Limb (tissue), 2 donors: ENCODE measurements at regions not wholly inside any gene's neighbourhood (a gene's known extent, or its start where the extent isn't known, plus 50 kb on each side); places are given as distances from the start of the nearest gene placed in this dataset.

ENCODE experiments used
- DNase-seq, 2 donors: peaks; one replicate each; pipeline ENCODE4 v3.0.0-alpha.2; 2016; ENCODE audit errors: extremely low spot score in 2 of 2

DNA sequence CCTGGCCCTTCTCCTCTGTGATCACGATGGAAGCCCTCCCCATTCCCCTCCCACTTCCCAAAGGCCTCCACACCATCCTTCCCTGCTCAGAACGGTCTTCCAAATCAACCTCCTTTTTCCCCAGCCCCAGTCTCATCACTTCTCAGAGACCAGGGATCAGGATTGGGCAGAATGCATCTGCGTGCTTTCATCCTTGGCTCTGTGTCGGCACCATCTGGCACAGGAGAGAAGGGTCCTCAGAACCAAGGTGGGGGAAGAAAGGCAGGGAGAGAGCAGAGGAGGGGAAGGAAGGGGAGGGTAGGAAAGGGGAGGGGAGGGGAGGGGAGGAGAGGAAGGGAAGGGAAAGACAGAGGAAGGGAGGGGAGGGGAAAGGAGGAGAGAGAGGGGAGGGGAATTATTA lies 52.4 kb upstream of the FICD start:
- no peak for DNase-seq

DNA sequence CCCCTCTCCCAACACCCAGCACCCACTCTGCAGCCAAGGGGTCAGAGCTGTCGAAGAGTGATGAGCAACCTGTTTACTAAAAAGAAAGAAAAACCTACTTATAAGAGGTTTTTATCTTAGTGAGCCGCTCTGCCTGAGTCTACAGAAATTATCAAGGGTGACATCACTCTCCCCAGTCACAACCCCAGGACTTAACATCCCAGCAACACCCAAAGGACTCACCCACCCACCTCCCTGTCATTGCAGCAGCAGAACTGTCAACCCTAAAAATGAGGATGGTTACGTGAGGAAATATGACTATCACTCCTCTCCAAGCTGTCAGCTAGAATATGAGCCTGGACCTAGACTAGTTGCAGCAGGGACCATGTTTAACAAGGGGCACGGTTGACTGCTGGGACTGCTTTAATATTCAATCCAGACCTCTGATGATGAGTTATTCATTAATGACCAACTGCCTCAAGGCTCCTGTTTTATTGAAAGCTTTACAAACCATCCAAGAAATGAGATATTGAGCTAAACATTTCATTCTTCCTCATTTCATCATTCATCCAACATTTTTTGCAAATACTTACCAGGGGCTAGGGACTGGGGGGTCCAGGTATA lies 53.9 kb upstream of the FICD start:
- no peak for DNase-seq

DNA sequence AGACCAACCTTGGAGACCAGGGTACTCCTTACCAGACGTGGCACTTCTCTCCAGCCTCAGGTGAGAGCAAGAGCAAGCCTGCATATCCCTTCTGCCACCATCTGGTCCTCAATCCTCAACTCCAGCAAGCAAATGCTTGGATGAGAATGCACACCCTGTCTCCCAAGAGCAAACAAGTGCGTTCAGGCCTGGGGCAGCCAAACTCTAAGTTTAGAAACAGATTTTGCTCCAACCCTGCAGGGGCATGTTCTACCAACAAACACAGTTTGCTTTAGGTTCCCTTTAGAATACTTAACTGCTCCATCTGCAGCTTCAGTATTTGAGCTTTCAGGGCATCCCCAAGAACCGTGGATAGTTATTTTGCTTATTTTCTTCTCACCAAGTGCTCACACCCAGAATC lies 55.9 kb upstream of the FICD start:
- DNase-seq, result no peak

DNA sequence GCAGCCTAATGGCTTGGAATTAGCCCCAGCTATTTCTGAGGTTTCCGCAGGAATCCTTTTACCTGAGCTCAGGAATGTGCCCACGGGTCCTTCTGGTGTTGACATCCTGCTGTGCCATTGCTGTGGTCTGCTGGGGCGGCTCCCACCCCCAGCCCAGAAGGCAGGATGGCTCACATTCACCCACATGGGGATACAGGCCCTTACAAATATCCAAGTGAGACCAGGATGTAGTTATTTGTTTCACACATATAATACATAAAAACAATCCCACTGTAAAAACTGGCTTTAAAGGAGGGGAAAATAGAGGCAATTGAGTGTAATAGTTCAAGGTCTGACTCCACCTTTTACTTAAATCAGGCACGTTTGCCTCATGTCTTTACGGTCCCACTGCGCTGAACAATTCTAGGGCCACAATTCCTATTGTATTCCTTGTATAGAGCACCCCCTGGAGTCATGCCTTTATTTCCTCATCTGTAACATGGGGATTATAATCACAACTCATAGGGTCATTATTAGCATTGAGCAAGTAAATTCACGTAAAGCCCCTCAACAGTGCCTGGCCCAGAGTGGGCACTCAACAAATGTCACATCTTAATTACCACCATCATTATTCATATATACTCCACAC lies 57.2 kb upstream of the FICD start:
- DNase-seq, result no peak

DNA sequence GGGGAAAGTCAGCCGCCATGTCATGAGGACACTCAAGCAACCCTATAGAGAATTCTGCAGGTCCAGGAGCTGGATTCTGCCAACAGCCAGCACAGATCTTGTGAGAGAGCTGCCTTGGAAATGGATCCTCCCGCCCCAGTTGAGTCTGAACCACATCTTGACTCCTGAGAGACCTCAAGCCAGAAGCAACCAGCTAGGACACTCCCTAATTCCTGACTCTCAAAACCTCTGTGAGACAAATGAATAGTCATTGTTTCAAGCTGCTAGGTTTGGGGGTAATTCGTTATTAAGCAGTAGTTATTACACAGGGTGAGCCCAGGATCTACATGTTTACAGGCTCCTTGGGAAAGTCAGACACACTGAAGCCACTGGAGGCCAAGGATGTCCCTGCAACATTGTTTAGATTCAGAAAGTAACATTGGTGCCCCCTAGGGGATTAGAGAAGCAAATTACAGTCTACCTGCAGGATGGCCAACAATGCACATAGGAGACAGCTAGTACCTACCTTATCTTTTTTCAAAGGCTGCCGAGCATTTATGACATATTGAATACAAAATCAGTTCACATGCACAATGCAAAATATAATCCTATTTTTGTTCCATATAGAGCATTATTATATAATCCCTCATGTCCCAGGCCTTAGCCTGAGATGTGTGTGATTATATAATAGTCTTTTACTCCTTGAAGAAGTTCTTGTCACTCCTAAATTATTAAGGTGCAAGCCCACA lies 57.9 kb upstream of the FICD start:
- peak in 1 of 2 donors; percentile 45 for DNase-seq

DNA sequence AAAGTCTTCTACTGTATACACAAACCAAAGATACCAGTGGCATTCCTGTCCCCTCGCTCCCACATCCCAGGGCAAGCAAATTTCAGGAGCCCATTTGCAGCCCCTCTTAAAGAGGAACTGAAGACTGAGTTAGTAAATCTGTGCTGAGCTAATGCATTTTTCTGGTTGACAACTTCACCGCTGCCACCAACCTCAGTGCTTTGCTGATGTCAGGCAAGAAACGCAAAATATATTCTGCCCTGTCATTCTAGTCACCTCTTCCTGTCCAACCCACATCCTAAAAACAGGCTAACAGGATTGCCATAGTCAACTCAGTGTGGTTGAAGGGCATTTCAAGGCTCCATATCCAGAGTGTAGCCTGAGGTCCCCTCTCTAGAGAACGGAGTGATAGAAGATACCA lies 59.4 kb upstream of the FICD start:
- no peak for DNase-seq

DNA sequence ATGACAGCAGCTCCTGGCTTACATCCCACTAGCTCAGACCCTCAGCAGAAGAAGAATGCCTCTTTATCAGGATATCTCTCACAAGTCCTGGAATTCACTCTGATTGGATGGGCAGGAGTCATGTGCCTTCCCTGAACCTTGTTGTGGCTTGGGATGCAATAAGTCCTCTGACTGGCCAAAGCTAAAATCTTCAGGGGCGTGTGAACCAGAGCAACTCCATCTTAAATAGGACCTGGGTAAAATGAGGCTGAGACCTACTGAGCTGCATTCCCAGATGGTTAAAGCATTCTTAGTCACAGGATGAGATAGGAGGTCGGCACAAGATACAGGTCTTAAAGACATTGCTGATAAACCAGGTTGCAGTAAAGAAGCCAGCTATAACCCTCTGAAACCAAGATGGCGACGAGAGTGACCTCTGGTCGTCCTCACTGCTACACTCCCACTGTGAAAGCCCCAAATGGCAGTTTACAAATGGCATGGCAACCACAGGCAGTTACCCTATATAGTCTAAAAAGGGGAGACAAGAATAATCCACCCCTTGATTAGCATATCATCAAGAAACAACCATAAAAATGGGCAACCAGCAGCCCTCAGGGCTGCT lies 60.4 kb upstream of the FICD start:
- DNase-seq, result no peak

DNA sequence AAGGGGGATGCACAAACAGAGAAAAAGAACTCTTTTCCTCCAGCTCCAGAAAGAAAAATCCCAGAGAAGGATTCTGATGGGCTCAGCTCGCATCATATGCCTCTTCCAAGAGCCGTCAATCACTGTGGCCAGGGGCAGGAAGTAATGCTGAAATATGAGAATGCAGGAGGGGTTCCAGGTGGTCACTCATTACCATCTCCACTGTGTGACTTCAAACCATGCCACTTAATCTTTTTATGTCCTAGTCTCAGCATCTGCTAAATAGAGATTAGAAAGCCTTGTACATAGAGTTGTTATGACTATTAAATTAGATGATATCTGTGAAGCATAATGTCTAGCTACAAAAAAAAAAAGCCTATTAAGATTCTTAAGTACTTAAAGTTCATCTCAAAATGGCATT lies 65.6 kb upstream of the FICD start:
- no peak for DNase-seq

DNA sequence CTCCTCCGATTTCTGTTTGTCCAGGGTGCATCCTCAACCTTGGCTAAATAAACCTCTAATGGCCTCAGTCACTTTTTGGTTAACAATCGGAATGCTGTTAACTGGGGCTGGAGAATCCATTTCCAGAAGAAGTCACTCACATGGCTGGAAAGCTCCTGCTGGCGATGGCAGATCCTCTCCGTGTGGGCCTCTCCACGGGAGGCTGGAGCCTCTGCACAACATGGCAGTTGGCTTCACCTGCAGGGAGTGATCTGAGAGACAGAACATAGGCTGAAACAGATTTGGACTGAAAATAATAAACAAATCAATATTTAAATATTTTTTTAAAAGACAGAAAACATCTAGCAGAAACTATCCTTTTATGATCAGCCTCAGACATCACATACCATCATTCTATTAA lies 66.8 kb upstream of the FICD start:
- no peak for DNase-seq

DNA sequence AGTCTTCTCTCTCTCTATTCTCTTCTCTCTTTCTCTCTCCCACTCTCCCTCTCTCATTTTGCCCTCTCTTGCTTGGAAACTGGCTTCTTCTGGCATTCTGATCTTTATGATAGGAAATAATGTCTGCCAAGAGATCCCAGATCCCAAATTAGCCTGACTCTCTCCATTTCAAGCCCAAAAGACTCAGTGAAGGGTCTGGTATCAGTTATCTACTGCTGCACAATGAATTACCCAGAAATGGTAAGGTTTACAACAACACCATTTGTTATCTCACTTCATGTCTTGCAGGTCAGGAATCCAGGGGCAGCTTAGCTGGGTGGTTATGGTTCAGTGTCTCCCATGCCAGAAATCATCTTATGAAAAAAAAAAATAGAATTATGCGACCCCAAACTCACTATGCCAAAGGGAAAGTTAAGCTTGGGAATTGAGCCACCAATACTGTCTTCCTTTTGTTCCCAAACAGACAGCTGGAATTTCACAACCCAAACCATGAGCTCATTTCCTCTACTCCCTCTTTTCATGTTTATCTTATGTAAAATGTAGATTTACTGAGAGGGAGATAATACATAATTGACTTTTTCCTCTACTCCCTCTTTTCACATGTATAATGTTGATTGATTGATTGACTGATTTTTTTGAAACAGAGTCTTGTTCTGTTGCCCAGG lies 67.8 kb upstream of the FICD start:
- peak in 1 of 2 donors; percentile 25 for DNase-seq

DNA sequence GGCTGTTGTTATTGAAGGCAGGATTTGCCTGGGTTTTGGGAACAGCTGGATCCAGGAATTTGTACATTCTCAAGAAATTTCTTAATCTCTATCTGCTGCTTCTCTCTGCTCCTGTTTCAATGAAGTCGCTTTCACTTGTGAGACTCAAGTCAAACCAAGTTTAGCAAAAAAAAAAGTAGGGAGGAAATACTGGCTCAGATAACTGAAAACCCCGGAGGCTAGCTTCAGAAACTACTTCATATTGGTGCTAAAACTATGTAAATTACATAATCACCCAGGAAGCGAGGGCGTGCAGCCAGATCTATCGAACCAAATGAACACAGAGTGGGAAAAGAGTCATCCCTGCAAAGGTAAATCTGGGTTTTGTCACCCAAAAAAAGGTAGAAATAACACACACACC lies 68.3 kb upstream of the FICD start:
- peak in 1 of 2 donors; percentile 27 for DNase-seq

DNA sequence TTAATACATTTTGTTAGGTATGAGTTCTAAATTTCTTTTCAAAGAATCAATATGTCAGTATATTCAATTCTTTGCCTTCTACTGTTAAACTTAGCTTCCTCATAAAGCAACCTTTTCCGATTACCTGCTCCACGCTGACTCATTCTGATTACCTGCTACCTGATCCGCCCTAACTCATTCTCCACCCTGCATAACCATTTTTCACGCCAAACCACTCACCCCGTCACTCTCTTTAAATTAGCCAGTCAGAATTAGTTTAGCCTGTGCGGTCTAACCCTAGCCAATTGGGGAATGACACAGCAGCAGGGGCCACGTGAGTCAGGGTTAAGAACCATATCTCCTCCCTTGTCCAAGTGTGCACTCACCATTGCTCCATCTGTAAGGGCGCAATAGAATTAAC lies 72.2 kb upstream of the FICD start:
- no peak for DNase-seq

DNA sequence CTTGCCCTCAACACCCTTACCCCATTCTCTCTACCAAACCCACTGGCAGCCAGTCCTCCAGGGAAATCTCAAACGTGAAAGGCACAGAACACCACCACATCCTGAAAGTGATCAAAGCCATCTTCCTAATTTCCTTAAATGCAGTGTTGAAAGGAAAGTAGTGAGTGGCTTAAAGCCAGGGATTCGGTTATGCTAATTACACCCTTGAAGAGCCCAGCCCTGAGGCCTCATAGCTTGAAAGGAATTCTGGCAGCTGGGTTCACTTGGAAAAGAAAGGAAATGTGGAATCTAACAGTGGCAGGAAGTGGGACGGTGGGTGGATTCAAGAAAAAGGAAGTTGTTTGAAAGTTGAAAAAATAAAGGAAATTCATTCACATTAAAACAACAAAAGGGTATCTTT lies 73.0 kb upstream of the FICD start:
- peak in 1 of 2 donors; percentile 18 for DNase-seq

DNA sequence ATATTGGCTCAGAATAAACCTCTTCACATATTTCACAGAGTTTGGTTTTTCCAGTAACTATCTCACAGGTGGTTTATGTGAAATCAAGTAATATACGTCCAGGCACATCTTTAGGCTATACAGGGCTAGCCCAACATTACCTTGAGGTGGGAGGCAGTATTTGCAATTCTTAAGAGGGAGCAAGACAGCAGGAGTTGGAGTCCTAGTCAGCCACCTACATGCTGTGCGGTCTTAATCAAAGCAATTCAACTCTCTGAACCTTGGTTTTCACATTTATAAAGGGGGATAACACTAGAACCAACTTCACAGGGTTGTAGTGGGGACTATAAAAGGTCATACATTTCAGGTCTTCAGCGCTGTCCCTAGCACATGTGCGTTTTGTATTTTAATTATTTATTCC lies 73.5 kb upstream of the FICD start:
- no peak for DNase-seq

DNA sequence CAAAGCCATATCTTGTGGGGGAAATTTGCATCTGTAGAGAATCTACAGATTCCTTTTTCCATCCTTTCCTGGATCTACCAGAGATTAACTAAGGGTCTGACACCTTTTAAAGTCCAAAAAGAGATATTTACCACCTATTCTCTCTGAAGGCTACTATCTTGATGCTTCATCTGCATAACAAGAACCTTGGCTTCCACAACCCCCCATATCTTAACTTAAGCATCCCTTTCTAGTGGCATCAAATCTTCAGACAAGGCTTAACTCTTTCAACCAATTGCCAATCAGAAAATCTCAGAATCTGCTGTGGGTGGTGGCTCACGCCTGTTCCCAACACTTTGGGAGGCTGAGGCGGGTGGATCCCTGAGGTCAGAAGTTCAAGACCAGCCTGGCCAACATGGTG lies 74.3 kb upstream of the FICD start:
- no peak for DNase-seq

DNA sequence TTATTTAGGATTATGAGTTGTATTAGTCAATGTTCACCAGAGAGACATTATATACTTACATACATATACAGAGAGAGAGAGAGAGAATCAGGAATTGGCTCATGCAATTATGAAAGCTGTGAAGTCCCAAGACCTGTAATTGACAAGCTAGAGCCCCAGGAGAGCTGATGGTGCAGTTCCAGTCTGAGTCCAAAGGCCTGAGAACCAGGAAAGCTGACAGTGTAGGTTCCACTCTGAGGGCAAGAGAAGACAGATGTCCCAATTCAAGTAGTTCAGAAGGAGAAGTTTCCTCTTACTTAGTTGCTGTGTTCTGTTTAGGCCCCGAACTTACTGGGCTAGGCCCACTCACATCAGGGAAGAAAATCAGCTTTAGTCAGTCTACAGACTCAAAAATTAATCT lies 76.4 kb upstream of the FICD start:
- no peak for DNase-seq

DNA sequence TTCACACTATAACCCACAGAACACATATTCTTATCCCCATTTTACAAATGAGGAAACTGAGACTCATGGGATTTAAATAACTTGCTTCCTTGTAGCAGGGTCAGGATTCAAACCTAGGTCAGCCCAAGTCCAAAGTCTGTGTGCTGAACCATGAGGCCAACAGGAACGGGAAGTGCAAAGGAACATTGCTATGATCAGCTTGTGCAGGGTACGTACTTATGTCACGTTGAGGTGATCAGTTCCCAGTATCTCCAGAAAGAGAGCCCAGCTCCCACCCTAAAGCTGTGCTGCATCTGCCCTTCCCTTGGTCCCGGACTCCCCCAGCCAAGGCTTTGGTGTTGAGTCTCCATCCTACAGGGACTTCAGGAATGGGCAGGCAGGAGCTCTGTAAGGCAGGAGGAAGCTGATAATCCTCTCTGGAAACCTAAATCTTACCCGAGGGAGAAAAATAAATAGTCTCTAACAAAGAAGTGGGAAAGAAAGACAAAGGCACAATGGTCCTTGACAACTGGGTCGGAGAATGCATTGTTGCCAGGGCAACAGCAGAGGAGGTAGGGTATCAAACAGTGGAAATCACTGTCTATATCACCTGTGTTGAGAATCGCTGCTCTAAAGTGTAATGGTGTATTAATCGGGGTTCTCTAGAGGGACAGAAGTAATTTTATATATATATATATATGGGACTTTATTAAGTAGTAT lies 82.5 kb upstream of the FICD start:
- no peak for DNase-seq

DNA sequence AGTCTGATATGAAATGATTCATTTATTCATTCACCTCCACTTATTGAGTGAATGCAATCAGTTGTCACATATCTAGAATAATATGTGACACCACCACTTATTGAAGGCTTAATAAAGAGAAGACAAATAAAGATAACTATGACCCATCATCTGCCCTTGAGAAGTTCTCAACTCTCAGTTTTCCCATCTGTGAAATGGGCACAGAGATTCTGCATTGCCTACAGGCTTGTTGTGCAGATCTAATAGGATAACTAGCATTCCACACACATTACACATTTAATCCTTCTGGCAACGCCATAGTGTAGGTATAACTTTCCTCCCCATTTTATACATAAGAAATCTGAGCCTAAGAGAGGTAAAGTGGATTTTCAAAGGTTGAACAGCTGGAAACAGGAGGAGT lies 84.2 kb upstream of the FICD start:
- no peak for DNase-seq

DNA sequence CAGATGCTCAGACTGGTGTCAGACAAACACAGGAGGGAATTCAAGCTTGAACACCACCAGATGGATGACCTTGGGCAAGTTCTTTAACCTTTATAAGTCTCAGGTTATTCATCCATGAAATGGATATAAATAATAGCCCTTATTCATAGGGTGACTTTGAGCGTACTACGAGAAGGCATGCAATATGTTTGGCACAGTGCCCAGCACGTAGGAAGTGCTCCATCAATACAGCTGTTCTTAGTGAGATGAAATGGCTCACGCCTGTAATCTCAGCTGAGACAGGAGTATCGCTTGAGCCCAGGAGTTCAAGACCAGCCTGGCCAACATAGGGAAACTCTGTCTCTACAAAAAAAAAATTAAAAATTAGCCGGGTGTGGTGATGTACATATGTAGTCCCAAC lies 84.8 kb upstream of the FICD start:
- no peak for DNase-seq

DNA sequence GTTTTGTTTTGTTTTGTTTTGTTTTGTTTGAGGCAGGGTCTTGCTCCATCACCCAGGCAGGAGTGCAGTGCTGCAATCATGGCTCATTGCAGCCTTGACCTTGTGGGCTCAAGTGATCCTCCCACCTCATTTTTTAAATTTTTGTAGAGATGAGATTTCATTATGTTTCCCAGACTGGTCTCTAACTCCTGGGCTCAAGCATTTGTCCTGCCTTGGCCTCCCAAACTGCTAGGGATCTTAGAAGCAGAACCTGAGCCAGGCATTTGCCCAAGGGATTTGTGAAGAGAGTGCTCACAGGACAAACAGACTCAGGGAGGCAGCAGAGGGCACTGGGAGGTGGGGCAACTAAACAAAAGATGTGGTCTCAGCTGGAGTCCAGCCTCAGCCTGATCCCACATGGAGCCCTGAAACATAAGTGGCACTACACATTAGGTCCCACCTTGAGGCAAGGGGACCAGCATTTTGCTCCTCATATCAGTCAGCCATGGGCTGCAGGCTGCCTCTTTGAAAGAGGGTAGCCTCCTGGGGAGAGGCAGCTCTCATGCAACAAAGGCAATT lies 86.2 kb upstream of the CMKLR1 start:
- DNase-seq, result no peak

DNA sequence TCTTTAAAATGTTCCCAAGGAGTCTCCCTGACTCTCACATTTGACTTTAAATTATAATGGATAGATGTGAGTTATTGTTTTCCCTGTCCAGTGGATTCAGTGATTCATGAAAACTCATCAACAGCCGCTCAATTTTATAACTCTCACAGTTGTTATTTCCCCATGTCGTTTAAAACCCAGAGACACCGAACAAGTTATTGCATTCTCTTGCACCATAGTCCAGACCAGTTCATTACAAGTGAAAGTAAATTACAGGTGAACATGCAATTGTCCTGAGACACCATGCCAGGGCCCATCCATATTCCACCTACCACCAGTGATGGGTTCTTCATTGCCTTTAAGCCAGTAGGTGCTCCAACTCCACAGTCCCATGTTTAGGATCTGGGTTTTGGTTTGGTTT lies 85.7 kb upstream of the CMKLR1 start:
- DNase-seq, result no peak
